Type B pancreatic cell (in vitro differentiated cells): ENCODE measurements at regions not wholly inside any gene's neighbourhood (a gene's known extent, or its start where the extent isn't known, plus 50 kb on each side); places are given as distances from the start of the nearest gene placed in this dataset.
A peak's percentile ranks its signal among the peaks of the same experiment; 100 is the strongest.

Experiments used
- DNase-seq: peaks from one replicate; pipeline ENCODE4 v3.0.0; 2021; ENCODE audit warnings: mixed read lengths; ENCODE audit not compliant: unreplicated experiment; ENCODE audit errors: extremely low spot score
- H3K27ac Mint-ChIP-seq: 2 replicates; pipeline ENCODE4 v1.8.0; 2021; ENCODE audit warnings: mild to moderate bottlenecking, mixed read lengths
- H3K27me3 Mint-ChIP-seq: 2 replicates; pipeline ENCODE4 v1.8.0; 2021; ENCODE audit warnings: mixed read lengths
- H3K36me3 Mint-ChIP-seq: 2 replicates; pipeline ENCODE4 v1.8.0; 2021; ENCODE audit warnings: mixed read lengths
- H3K4me1 Mint-ChIP-seq: one replicate; pipeline ENCODE4 v1.8.0; 2021; ENCODE audit warnings: mixed read lengths; ENCODE audit not compliant: unreplicated experiment
- H3K4me3 Mint-ChIP-seq: 2 replicates; pipeline ENCODE4 v1.8.0; 2021; ENCODE audit warnings: mild to moderate bottlenecking, mixed read lengths
- H3K9me3 Mint-ChIP-seq: 2 replicates; pipeline ENCODE4 v1.8.0; 2021; ENCODE audit warnings: mixed read lengths
- TF ChIP-seq, protein P1 (sequence below): fragments of 200-600 bp; sonication (generic); conservative IDR thresholded peaks from 2 replicates; pipeline ENCODE4 v1.5.0; 2021; ENCODE audit warnings: antibody characterized with exemption, mild to moderate bottlenecking

DNA sequence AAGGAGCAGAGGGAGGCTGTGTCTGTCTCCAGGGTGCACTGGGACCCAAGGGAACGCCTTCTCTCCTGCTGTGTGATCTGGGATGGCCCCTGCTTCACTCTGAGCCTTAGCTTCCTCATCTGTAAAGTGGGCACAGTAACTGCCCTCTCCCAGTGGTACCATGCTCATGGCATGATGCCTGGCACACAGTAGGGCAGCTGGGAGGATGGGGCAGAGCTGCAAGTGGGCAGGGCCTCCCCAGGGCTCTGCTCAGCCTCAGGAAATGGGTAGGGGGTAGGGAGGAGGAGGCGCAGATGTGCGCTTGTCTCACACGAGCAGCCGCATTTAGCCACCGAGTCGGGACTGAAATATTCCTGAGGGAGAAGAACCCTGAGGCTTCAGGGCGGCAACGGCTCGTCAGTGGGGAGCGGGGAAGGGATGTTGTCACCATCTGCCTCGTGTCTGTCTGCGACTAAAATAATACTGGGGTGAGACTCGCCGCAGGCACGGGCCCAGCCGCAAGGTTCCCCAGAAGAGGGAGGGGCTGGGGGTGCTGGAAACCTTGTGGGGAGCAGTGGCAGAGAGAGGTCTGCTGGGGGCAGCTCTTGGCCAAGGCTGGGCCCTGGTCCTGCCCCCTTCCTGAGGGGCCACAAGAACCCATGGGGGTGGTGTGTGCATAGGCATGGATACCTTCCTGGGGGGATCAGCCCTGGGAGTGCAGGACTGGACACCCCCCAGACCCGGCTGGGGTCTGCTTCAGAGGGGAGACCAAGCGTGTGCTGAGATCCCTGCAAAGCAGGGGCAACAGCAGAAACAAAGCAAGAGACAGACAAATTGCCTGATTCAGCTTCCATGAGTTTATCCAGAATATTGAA is 55.2 kb upstream of the PSD2 start:
- Mint-ChIP-seq H3K9me3 (no peaks in the 10 kb centered on the region), H3K4me3 (no peak overlapping the region), H3K27ac (no peak overlapping the region), H3K4me1 (peaks cover 51% of the 10 kb centered on the region), H3K36me3 (no peaks in the 10 kb centered on the region), H3K27me3 (peaks cover 13% of the 10 kb centered on the region)
- no peak for DNase-seq
- TF ChIP-seq, protein P1, sequence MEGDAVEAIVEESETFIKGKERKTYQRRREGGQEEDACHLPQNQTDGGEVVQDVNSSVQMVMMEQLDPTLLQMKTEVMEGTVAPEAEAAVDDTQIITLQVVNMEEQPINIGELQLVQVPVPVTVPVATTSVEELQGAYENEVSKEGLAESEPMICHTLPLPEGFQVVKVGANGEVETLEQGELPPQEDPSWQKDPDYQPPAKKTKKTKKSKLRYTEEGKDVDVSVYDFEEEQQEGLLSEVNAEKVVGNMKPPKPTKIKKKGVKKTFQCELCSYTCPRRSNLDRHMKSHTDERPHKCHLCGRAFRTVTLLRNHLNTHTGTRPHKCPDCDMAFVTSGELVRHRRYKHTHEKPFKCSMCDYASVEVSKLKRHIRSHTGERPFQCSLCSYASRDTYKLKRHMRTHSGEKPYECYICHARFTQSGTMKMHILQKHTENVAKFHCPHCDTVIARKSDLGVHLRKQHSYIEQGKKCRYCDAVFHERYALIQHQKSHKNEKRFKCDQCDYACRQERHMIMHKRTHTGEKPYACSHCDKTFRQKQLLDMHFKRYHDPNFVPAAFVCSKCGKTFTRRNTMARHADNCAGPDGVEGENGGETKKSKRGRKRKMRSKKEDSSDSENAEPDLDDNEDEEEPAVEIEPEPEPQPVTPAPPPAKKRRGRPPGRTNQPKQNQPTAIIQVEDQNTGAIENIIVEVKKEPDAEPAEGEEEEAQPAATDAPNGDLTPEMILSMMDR: no peak

DNA sequence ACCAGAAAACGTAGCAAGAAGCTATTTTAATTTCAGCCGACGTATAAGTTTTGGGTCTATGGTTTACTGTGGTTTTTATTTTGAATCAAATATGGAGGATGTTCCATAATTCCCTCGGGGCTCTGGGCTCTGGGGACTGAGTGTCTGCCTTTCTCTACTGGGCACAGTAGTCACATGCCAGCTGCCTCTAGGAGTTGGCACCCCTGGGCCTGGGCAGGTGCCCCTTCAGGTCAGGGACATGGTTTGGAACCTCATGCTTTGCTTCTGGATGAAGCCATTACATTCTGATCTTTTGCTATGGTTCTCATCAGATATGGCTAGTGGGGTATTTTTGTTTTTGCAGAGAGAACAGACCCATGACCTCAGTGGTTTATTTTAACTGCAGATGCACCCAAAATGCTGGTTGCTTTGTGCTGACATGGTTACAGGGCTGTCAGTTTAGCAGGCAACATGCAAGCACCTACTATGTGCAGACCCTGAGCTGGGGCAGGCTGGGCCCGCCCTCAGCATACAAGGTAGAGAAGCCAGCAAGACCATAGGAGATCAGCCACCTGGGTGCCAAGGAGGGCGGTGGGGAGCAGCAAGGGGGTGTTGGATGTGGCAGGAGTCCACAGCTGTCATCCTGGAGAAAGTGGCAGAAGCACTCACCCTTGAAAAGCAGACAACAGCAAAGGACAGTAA is 54.5 kb upstream of the PSD2 start:
- Mint-ChIP-seq H3K27me3 (peaks cover 16% of the 10 kb centered on the region), H3K9me3 (no peaks in the 10 kb centered on the region), H3K27ac (no peak overlapping the region), H3K36me3 (no peaks in the 10 kb centered on the region), H3K4me3 (no peak overlapping the region), H3K4me1 (peaks cover 56% of the 10 kb centered on the region)
- no peak for DNase-seq
- TF ChIP-seq, protein P1: no peak

DNA sequence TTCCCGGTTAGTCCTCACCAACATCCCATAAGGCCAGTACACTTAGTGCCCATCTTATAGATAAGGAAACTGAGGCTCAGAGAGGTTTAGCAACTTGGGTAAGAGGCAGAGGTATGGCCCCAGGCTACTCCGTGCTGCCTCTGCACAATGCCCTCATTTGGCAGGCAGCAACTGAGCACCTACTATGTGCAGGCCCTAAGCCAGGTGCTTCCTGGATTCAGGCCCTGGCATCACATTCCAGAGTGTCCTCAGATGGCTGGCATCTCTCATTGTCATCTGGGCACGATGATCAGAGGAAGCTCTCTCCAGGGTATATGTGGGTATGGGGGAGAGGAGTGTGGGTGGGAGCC is 53.8 kb upstream of the PSD2 start:
- Mint-ChIP-seq H3K4me1 (peaks cover 59% of the 10 kb centered on the region), H3K9me3 (no peaks in the 10 kb centered on the region), H3K27me3 (peaks cover 17% of the 10 kb centered on the region), H3K4me3 (no peak overlapping the region), H3K27ac (no peak overlapping the region), H3K36me3 (no peaks in the 10 kb centered on the region)
- no peak for DNase-seq
- TF ChIP-seq, protein P1: no peak

DNA sequence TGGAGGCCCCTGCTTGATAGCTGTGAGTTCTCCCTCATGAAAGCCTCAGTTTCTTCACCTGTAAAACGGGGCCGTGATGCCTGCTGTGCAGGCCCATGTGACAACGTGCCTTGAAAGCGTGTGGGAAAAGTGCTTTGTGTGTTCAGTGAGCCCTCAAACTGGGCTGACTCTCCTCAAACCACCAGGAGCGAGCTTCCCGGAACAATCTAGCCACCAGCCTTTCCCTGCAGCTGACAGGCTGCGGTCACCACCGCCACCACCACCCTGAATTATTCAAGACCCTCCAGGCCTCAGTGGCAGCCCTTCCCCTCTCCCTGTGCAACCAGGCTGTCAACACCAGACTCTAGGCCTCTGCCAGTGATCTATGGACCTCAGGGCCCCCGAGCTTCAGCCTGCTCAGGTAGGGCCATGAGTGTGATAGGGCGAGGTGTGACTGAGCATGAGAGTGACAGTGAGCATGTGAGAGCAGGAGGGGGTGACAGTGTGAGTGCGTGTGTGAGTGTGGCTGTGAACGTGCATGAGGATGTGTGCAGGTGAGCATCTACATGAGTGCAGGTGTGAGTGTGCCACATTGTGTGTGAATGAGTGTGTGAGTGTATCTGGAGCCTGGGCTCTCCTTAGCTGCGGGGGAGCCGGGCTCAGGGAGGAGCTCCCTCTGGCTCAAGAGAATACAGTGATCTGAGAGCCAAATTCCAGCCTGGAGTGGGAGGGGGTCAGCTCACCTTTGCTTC is 53.3 kb upstream of the PSD2 start:
- no peak for DNase-seq

More for the DNA sequence above, 53.3 kb upstream of the PSD2 start:
- TF ChIP-seq, protein P1: no peak
- no peaks in the 10 kb centered on the region for H3K36me3 Mint-ChIP-seq
- peak overlapping the region; percentile 34 for H3K27ac Mint-ChIP-seq
- H3K27me3 Mint-ChIP-seq: peaks cover 21% of the 10 kb centered on the region
- H3K4me1 Mint-ChIP-seq: peaks cover 62% of the 10 kb centered on the region
- no peaks in the 10 kb centered on the region for H3K9me3 Mint-ChIP-seq
- no peak overlapping the region for H3K4me3 Mint-ChIP-seq
